Neural crest cell (in vitro differentiated cells): ENCODE measurements at regions not wholly inside any gene's neighbourhood (a gene's known extent, or its start where the extent isn't known, plus 50 kb on each side); places are given as distances from the start of the nearest gene placed in this dataset.
"Not testable (repeated sequence)": the region's sequence is repeated elsewhere in the genome, so short reads cannot be mapped to it uniquely, and the experiment has no call there.

ENCODE experiments used
- DNase-seq: peaks from one replicate; pipeline ENCODE4 v3.0.0; 2021; ENCODE audit warnings: low read depth, mixed read lengths, low spot score
- H3K27ac Mint-ChIP-seq: one replicate; pipeline ENCODE4 v1.8.0; 2021; ENCODE audit warnings: mild to moderate bottlenecking, mixed read lengths; ENCODE audit not compliant: unreplicated experiment
- H3K27me3 Mint-ChIP-seq: 2 replicates; pipeline ENCODE4 v1.8.0; 2021; ENCODE audit warnings: low read depth, mild to moderate bottlenecking, mixed read lengths
- H3K36me3 Mint-ChIP-seq: 2 replicates; pipeline ENCODE4 v1.8.0; 2021; ENCODE audit warnings: low read depth, mild to moderate bottlenecking, mixed read lengths
- H3K4me1 Mint-ChIP-seq: 2 replicates; pipeline ENCODE4 v1.8.0; 2021; ENCODE audit warnings: mixed read lengths
- H3K4me3 Mint-ChIP-seq: one replicate; pipeline ENCODE4 v1.8.0; 2021; ENCODE audit warnings: mild to moderate bottlenecking, mixed read lengths
- H3K9me3 Mint-ChIP-seq: 2 replicates; pipeline ENCODE4 v1.8.0; 2021; ENCODE audit warnings: mixed read lengths
- CTCF ChIP-seq: fragments of 200-600 bp; sonication (generic); conservative IDR thresholded peaks from 2 replicates; pipeline ENCODE4 v1.5.0; 2021; ENCODE audit warnings: antibody characterized with exemption, mild to moderate bottlenecking

- TF ChIP-seq CTCF, result no peak
- H3K36me3 Mint-ChIP-seq, result no peaks in the 10 kb centered on the region
Observed at GRCh38 chr4:3936184-3936583, 170.0 kb downstream of the ADRA2C start.

GRCh38 chr4:3937849-3938562 lies 171.8 kb downstream of the ADRA2C start:
- H3K9me3 Mint-ChIP-seq, H3K4me3 Mint-ChIP-seq, H3K36me3 Mint-ChIP-seq, H3K27ac Mint-ChIP-seq, H3K27me3 Mint-ChIP-seq, DNase-seq: not testable (repeated sequence)
- peaks cover 12% of the 10 kb centered on the region for H3K4me1 Mint-ChIP-seq

More at GRCh38 chr4:3936184-3936583, 170.0 kb downstream of the ADRA2C start:
- DNase-seq, result no peak
- H3K27me3 Mint-ChIP-seq, result no peaks in the 10 kb centered on the region
- H3K9me3 Mint-ChIP-seq, result no peaks in the 10 kb centered on the region
- no peaks in the 10 kb centered on the region for H3K4me1 Mint-ChIP-seq
- no peak overlapping the region for H3K27ac Mint-ChIP-seq
- no peak overlapping the region for H3K4me3 Mint-ChIP-seq

GRCh38 chr4:3938676-3939075 lies 172.5 kb downstream of the ADRA2C start:
- H3K27me3 Mint-ChIP-seq, H3K36me3 Mint-ChIP-seq, H3K9me3 Mint-ChIP-seq, H3K27ac Mint-ChIP-seq, H3K4me3 Mint-ChIP-seq, DNase-seq: not testable (repeated sequence)
- H3K4me1 Mint-ChIP-seq, result peaks cover 12% of the 10 kb centered on the region

- H3K36me3 Mint-ChIP-seq, H3K9me3 Mint-ChIP-seq, H3K4me3 Mint-ChIP-seq, H3K27me3 Mint-ChIP-seq, DNase-seq, H3K27ac Mint-ChIP-seq: not testable (repeated sequence)
- H3K4me1 Mint-ChIP-seq, result peaks cover 12% of the 10 kb centered on the region
Observed at GRCh38 chr4:3939954-3940591, 173.9 kb downstream of the ADRA2C start.

GRCh38 chr4:3941735-3942522 lies 175.7 kb downstream of the ADRA2C start:
- H3K9me3 Mint-ChIP-seq, H3K36me3 Mint-ChIP-seq, H3K27ac Mint-ChIP-seq, DNase-seq, H3K4me3 Mint-ChIP-seq, H3K27me3 Mint-ChIP-seq: not testable (repeated sequence)
- peaks cover 12% of the 10 kb centered on the region for H3K4me1 Mint-ChIP-seq

GRCh38 chr4:3942569-3942971 lies 176.4 kb downstream of the ADRA2C start:
- not testable (repeated sequence) for H3K27me3 Mint-ChIP-seq, H3K27ac Mint-ChIP-seq, H3K4me3 Mint-ChIP-seq, H3K36me3 Mint-ChIP-seq, H3K9me3 Mint-ChIP-seq
- DNase-seq, result peak; percentile 59
- H3K4me1 Mint-ChIP-seq, result peaks cover 12% of the 10 kb centered on the region
- TF ChIP-seq CTCF, result peak; percentile 64

- H3K27ac Mint-ChIP-seq, H3K4me3 Mint-ChIP-seq: not testable (repeated sequence)
Observed at GRCh38 chr4:3943051-3943450, 176.9 kb downstream of the ADRA2C start.

More at GRCh38 chr4:3943051-3943450, 176.9 kb downstream of the ADRA2C start:
- H3K4me1 Mint-ChIP-seq, result peaks cover 12% of the 10 kb centered on the region
- not testable (repeated sequence) for H3K36me3 Mint-ChIP-seq, DNase-seq, H3K9me3 Mint-ChIP-seq, H3K27me3 Mint-ChIP-seq
